ENCODE measurements at regions not wholly inside any gene's neighbourhood (a gene's known extent, or its start where the extent isn't known, plus 50 kb on each side); places are given as distances from the start of the nearest gene placed in this dataset.
"Not testable (repeated sequence)": the region's sequence is repeated elsewhere in the genome, so short reads cannot be mapped to it uniquely, and the experiment has no call there.

DNA sequence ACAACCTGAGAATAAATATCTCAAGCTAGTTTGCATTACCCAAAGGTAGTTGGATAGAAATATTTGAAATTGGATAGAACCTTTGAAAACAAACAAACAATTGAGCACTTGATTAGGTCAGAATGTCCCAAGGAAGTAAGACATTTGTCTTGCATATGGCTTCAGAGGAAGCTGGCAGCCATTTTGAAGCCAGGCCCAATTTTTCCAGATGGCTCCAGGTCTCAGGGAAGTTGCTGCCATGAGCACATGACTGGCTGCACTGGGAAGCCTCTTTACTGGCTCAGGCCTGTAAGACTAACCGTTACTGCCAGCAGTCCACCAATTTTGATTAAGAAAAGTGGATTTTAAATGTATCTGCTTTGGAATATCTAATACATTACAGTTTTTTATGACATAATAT, 448.9 kb upstream of the DPH6 start:
- H3K9me3 Mint-ChIP-seq: peaks cover 0 to 5% of the 10 kb centered on the region in 2 donors

DNA sequence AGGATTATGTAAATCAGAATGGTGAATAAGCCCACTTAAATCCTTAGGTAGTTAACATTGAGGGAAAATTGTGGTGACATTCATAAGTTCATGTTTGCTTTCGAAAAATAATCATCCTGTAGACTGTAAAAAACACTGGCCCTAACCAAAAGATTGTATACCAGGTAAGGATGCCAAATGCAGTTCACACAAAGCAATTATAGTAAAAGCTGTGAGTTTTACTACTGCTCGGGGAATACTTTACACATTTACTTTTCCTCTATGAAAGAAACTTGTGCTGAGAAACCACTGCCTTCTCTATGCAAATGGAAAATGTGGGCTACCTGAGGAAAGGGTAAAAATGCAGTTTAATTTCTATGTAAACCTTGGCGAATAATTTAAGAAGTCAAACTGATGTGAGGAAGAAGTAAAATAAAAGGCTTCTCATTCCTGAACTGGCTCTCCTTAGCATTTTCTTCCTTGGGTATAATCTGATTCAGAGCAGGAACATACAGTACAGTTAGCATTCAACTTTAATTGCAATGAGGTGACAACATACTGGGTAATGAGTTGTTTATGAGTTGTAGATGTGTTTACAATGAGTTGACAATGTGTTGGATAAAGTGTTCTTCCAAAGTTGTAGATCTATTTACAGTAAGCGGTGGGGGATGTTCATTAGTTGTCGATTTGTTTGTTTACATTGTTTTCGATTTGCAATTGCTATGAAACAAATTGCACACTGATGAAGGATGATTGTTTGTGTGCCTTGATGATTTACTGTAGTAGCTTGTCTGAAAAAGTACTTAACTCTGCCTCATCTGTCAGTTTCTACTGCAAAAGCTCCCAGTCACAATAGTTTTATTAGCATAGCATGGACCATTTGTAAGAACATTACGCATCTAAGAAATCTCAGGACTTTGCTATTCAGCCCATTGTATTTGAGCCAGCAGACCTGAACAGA, 453.0 kb upstream of the DPH6 start:
- H3K9me3 Mint-ChIP-seq: no peaks in the 10 kb centered on the region
- no peak for DNase-seq
- H3K4me3 Mint-ChIP-seq: no peak overlapping the region
- ATAC-seq: no peak
- H3K27ac Mint-ChIP-seq: no peak overlapping the region
- H3K27me3 Mint-ChIP-seq: no peaks in the 10 kb centered on the region
- H3K4me1 Mint-ChIP-seq: no peaks in the 10 kb centered on the region

More for the DNA sequence above, 448.9 kb upstream of the DPH6 start:
- no peaks in the 10 kb centered on the region for H3K4me1 Mint-ChIP-seq
- ATAC-seq (no peak), DNase-seq (no peak)
- H3K27ac Mint-ChIP-seq: no peak overlapping the region
- no peaks in the 10 kb centered on the region for H3K27me3 Mint-ChIP-seq
- H3K4me3 Mint-ChIP-seq: no peak overlapping the region

DNA sequence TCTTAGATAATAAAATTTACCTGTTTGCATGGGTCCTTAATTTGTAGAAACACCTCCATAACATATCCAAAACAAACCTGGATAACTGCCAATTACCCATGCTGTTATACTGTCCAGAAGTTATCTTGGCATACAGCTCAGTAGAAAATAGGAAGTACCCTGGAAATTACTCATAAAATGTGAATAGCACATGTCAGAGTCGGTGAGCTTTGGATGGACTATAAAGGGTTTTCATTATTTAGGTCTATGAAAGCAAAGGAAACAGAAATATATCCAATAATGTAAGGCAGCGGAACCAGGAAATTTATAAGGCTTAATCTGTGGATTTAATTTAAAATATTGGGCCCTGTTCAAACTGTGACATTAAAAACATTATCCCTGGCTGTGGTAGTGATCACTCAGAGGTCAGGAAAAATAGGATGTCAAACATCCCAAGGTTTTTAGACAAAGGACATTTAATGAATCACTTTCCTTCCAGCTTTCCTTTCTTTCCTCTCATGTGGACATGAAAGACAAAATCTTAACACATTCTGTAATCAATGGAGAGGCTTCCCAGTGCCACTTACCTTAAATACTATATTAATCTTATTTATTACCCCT, 459.0 kb upstream of the DPH6 start:
- ATAC-seq (no peak), DNase-seq (no peak)
- Mint-ChIP-seq H3K27me3 (no peaks in the 10 kb centered on the region), H3K4me1 (no peaks in the 10 kb centered on the region), H3K4me3 (no peak overlapping the region), H3K9me3 (no peaks in the 10 kb centered on the region), H3K27ac (no peak overlapping the region)

DNA sequence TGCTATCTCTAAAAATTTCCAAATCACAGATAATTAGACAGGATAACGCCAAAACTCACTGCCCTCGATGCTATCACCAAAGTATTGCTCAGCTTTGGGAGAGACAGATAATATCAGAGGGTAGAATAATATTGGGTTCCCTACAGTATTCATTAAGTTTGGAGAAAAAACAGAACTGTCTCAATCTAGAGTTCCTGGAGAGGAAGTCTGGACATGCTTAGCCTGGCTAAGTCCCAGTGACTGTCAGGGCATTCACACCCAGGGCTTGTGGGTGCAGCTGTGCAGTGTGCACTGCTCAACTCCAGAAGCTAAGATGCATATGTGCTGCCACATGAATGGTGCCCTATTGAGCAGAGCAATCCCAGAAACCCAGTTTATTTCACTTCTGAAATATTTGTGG, 459.6 kb upstream of the DPH6 start:
- H3K4me1 Mint-ChIP-seq: no peaks in the 10 kb centered on the region

DNA sequence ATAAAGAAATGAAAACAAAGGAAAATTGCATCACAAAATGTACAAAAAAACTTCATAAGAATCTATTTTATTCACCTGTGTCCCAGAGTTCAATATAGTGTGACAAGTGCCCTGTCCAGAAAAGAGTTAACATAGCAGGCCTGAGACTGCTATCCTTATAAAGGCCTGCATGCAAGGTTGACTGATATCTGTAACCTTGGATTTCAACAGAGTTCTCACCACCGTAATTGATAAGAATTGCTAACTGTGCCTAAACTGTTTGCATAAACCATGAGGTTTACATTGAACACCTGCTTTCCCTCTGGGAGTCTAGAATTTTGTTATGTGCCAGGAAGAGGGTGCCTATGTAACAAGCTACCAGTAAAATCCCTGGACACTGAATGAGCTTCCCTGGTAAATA, 461.7 kb upstream of the DPH6 start:
- no peak overlapping the region for H3K4me3 Mint-ChIP-seq
- H3K27ac Mint-ChIP-seq: no peak overlapping the region
- H3K27me3 Mint-ChIP-seq: no peaks in the 10 kb centered on the region
- no peaks in the 10 kb centered on the region for H3K4me1 Mint-ChIP-seq
- DNase-seq (no peak), ATAC-seq (no peak)
- H3K9me3 Mint-ChIP-seq: no peaks in the 10 kb centered on the region

More for the DNA sequence above, 459.6 kb upstream of the DPH6 start:
- no peak for DNase-seq
- Mint-ChIP-seq H3K27ac (peak overlapping the region in 1 of 2 donors; percentile 52), H3K27me3 (no peaks in the 10 kb centered on the region), H3K9me3 (no peaks in the 10 kb centered on the region), H3K4me3 (no peak overlapping the region)
- ATAC-seq: no peak

DNA sequence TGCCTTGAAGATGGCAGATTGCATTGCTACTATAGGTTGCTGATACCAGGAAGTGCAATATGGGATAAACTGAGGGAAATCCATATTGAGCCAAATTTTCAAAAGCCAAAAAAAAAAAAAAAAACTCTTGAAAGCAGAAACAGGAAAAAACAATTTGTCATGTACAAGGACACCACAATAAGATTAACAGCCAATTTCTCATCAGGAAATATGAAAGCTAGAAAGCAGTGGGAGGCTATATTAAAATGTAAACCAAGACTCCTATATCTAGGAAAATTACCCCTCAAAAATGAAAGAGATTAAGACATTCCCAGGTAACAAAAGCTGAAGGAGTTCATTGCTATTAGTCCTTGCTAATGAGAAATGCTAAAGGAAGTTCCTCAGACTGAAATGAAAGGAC, 462.8 kb upstream of the DPH6 start:
- no peak overlapping the region for H3K4me3 Mint-ChIP-seq
- DNase-seq (no peak), ATAC-seq (no peak)
- no peaks in the 10 kb centered on the region for H3K27me3 Mint-ChIP-seq
- no peaks in the 10 kb centered on the region for H3K4me1 Mint-ChIP-seq
- H3K9me3 Mint-ChIP-seq: no peaks in the 10 kb centered on the region
- no peak overlapping the region for H3K27ac Mint-ChIP-seq

DNA sequence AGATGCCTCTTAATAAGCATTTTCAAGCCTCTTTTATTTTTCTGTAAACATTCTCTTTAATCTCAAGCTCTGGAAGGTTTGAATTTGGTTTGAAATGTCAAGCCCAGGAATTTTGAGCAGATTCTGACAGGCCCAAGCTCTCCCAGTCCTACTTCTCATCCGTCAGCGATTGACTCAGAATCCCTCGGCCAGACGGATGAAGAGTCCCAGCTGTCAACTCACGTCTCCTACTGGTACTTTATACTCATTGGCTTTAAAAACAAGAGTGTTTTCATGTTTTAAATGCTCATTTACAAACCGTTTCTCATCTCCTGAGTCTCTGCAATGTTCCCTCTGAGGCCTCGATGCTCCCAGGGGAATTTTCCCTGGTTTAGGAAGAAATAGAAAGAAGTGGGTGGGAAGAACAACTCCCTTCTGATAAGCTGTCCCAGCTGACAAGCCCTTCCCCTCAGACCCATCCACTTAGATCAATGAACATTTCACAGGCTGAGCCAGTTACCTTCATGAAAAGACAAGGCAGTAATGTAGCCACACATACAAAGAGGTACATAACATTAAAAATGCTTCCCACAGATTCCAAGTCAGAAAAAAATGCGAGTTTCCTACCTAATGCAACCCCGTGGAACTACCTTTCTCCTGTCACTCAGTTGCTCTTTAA, 478.2 kb upstream of the DPH6 start:
- H3K4me3 Mint-ChIP-seq: no peak overlapping the region
- DNase-seq (no peak), ATAC-seq (no peak)
- H3K27me3 Mint-ChIP-seq: peaks cover 7% of the 10 kb centered on the region
- H3K9me3 Mint-ChIP-seq: no peaks in the 10 kb centered on the region
- no peaks in the 10 kb centered on the region for H3K4me1 Mint-ChIP-seq
- no peak overlapping the region for H3K27ac Mint-ChIP-seq

DNA sequence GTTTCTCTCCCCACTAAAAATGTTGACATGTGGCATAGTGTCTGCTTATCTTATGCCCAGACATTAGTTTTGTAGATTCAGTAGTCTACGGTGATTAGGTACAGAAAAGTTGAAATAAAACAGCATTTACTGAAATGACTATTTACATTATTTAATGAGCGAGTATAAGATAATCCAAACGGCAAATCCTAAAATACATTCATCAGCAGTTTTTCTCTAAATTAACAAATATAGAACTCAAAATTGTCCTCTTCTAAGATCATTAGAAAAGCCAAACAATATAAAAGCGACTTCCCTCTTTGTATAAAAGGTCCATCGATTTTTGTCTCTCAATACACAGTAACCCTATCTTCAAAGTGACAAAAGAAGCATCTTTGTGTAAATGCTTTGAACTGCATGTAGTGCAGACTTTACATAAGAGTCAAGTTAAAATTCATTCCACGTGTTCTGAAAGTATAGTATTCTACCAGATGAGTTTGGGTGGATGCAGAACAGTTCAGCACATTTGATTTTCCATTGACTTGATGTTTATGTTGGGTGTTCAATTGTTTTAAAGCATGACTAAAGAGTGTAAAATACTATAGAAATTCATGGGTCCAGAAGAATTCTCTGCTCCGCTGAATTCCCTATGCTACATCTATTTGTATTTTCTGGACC, 480.8 kb upstream of the DPH6 start:
- H3K27ac Mint-ChIP-seq: no peak overlapping the region
- H3K27me3 Mint-ChIP-seq: peaks cover 7% of the 10 kb centered on the region
- H3K4me3 Mint-ChIP-seq: no peak overlapping the region
- H3K9me3 Mint-ChIP-seq: no peaks in the 10 kb centered on the region
- DNase-seq (no peak), ATAC-seq (no peak)
- no peaks in the 10 kb centered on the region for H3K4me1 Mint-ChIP-seq

DNA sequence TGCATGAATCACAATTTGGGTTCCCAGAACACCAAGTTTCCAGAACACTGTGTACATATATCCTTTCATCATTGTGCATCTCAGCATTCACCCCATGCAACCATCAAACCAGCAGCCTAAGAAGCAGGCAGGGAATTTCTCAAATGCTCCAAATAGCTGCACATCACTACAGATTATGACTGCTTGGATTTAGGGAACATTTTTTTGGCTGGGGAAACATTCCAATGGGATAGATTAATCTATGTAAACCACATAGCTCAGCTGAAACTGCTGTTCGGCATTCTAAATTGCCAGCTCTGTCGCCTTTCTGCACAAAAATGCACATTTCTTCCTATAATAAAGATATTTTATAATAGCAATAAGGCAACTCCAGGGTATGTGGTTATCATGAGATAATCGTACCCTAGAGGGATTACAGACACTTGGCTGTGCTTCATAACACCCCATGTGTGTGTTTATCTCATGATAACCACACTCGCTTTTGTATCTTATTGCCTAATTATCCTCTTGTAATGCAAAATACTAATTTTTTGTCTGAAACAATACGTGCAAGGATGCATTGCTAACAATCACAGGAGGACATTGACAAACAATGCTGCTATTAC, 483.7 kb upstream of the DPH6 start:
- no peak overlapping the region for H3K27ac Mint-ChIP-seq
- H3K27me3 Mint-ChIP-seq: no peaks in the 10 kb centered on the region
- ATAC-seq (no peak), DNase-seq (no peak)
- no peaks in the 10 kb centered on the region for H3K4me1 Mint-ChIP-seq
- no peak overlapping the region for H3K4me3 Mint-ChIP-seq
- H3K9me3 Mint-ChIP-seq: no peaks in the 10 kb centered on the region

DNA sequence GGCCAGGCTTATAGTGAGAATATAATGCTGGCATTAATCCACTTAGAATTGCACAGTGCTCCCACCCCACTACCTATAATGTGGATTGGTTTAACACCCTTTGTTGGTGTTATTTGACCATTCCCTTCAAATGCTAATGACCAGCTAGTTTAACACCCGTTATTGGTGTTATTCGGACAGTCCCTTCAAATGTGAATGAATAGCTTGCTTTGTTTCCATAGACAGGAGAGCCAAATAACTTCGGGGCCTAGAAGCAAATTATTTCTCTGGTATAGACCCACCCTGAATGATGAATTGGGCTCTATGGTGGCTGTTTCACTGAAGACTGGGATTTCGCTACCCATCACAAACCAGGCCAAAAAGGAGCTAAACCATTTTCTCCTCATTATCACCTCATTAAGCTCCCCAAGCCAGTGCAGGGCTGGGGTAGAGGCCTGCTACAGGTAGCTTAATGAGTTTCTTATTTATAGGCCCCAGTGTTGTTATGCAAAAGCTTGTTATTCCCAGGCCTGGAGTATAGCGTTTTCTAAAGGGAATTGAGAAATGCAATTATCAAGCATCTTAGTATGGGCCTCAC, 494.1 kb upstream of the DPH6 start:
- peaks cover 0 to 5% of the 10 kb centered on the region in 2 donors for H3K9me3 Mint-ChIP-seq
- H3K4me3 Mint-ChIP-seq: no peak overlapping the region
- no peak overlapping the region for H3K27ac Mint-ChIP-seq
- ATAC-seq: no peak
- DNase-seq: no peak
- no peaks in the 10 kb centered on the region for H3K27me3 Mint-ChIP-seq
- no peaks in the 10 kb centered on the region for H3K4me1 Mint-ChIP-seq

DNA sequence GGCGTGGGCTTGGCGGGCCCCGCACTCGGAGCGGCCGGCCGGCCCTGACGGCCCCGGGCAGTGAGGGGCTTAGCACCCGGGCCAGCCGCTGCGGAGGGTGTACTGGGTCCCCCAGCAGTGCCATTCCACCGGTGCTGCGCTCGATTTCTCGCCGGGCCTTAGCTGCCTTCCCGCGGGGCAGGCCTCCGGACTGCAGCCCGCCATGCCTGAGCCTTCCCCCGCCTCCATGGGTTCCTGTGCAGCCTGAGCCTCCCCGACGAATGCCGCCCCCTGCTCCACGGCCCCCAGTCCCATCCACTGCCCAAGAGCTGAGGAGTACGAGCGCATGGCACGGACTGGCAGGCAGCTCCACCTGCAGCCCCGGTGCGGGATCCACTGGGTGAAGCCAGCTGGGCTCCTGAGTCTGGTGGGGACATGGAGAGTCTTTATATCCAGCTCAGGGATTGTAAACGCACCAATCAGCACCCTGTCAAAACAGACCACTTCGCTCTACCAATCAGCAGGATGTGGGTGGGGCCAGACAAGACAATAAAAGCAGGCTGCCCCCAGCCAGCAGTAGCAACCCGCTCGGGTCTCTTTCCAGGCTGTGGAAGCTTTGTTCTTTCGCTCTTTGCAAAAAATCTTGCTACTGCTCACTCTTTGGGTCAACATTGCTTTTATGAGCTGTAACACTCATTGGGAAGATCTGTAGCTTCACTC, 501.2 kb upstream of the DPH6 start:
- H3K4me3 Mint-ChIP-seq, H3K9me3 Mint-ChIP-seq, H3K27me3 Mint-ChIP-seq, H3K27ac Mint-ChIP-seq, DNase-seq, H3K4me1 Mint-ChIP-seq, ATAC-seq: not testable (repeated sequence)

DNA sequence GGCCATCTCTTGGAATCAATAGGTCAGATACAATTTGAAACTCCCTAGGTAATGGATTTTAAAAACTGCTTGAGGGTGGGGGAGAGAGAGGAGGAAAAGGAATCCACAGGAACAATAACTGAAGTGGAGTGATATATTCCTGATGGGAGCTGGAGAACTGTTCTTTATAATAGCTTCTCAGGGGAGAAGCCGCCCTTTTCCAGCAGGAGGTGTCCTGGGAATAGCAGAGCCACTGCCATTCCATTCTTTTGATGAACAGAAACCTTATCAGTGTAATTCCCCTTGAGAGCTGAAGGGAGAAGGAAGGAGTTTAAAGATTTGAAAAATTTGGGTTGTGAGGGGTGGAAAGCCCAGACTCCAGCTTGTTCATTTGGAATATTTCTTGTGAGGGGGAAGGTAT, 504.9 kb upstream of the DPH6 start:
- no peaks in the 10 kb centered on the region for H3K4me1 Mint-ChIP-seq
- DNase-seq: no peak
- no peak overlapping the region for H3K27ac Mint-ChIP-seq
- H3K9me3 Mint-ChIP-seq: peaks cover 0 to 15% of the 10 kb centered on the region in 2 donors
- H3K4me3 Mint-ChIP-seq: no peak overlapping the region
- no peak for ATAC-seq
- no peaks in the 10 kb centered on the region for H3K27me3 Mint-ChIP-seq

DNA sequence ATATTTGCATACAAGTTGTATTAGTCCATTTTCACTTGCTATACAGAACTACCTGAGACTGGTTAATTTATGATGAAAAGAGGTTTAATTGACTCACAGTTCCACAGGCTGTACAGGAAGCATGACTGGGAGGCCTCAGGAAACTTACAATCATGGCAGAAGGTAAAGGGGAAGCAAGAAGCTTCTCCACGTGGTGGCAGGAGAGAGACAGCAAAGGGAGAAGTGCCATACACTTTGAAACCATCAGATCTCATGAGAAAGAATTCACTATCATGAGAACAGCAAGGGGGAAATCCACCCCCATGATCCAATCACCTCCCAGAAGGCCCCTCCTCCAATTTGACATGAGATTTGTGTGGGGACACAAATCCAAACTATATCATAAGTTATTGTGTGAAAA, 506.7 kb upstream of the DPH6 start:
- not testable (repeated sequence) for H3K27me3 Mint-ChIP-seq, H3K27ac Mint-ChIP-seq, DNase-seq, H3K4me3 Mint-ChIP-seq, H3K4me1 Mint-ChIP-seq, H3K9me3 Mint-ChIP-seq, ATAC-seq

DNA sequence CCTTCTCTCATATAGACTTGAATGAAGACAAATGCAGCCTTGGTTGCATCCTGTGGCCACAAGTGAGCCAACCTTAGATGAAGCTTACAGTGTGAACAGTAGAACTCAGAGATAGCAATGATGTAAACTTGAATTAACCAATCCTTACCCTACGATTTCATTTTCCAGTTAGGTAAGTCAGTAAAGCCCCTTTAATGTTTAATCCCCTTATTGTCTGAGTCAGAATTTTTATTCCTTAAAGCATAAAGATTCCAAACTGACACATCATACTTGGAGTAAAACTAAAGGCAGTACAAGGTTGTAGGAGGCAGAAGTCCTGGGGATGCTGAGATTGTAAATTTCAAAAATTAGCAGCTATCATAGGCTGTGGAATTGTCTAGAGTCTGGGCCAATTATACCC, 507.8 kb upstream of the DPH6 start:
- no peak overlapping the region for H3K4me3 Mint-ChIP-seq
- DNase-seq: no peak
- no peak for ATAC-seq
- H3K4me1 Mint-ChIP-seq: no peaks in the 10 kb centered on the region
- H3K9me3 Mint-ChIP-seq: peaks cover 0 to 7% of the 10 kb centered on the region in 2 donors
- no peak overlapping the region for H3K27ac Mint-ChIP-seq
- H3K27me3 Mint-ChIP-seq: no peaks in the 10 kb centered on the region

DNA sequence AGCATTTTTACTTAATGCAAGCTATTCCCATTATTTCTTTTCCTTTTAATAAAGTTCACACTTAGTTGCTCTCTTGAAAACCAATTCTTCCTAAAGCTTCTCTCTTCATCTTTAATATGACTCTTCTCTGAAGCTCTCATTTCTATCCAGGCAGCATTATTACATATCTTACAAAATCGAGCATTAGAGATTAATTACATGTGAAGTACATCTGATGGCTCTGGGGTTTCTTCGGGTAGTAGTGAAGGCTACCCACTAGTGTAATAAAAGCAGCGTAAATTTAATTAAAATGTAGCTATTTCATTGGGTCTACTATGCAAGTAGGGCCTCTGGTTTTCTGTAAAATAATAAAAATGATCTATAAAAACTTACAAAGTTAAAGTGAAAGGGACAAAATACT, 513.6 kb upstream of the DPH6 start:
- H3K9me3 Mint-ChIP-seq: no peaks in the 10 kb centered on the region
- no peaks in the 10 kb centered on the region for H3K4me1 Mint-ChIP-seq
- no peaks in the 10 kb centered on the region for H3K27me3 Mint-ChIP-seq

More for the DNA sequence above, 513.6 kb upstream of the DPH6 start:
- DNase-seq: no peak
- no peak overlapping the region for H3K4me3 Mint-ChIP-seq
- ATAC-seq: no peak
- H3K27ac Mint-ChIP-seq: no peak overlapping the region
